K562 (cell line): ENCODE measurements at regions not wholly inside any gene's neighbourhood (a gene's known extent, or its start where the extent isn't known, plus 50 kb on each side); places are given as distances from the start of the nearest gene placed in this dataset.

ENCODE experiments used
- ATF1 ChIP-seq, 2 experiments: fragments of 450-650 bp in 1 of 2; IDR thresholded peaks; 2 replicates each; pipeline ENCODE4 v1.6.1; 2016; ENCODE audit warnings: missing compliant biosample characterization in 1 of 2, missing genetic modification characterization in 1 of 2
- ELF4 ChIP-seq: fragments of 450-650 bp; formaldehyde crosslinking; IDR thresholded peaks from 2 replicates; pipeline ENCODE4 v1.4.0; 2022; ENCODE audit warnings: missing genetic modification characterization
- MCM5 ChIP-seq: fragments of 450-650 bp; IDR thresholded peaks from 2 replicates; pipeline ENCODE4 v1.6.1; 2016; ENCODE audit warnings: low read depth
- PURB ChIP-seq: sonication (generic); formaldehyde crosslinking; IDR thresholded peaks from 2 replicates; pipeline ENCODE4 v1.9.0; 2021; ENCODE audit warnings: low read depth, mild to moderate bottlenecking, missing genetic modification reagents
- STAT6 ChIP-seq: sonication (generic); formaldehyde crosslinking; IDR thresholded peaks from 2 replicates; pipeline ENCODE4 v1.8.1; 2023; ENCODE audit warnings: mild to moderate bottlenecking, missing genetic modification reagents
- TEAD4 ChIP-seq, 2 experiments: sonication (generic) in 1 of 2; formaldehyde crosslinking in 1 of 2; IDR thresholded peaks; 2 replicates each; pipeline versions ENCODE4 v1.6.1 to v1.8.0; 2012 to 2022; ENCODE audit warnings: borderline replicate concordance in 1 of 2, inconsistent platforms in 1 of 2, low read length in 1 of 2, mild to moderate bottlenecking in 1 of 2, missing genetic modification reagents in 1 of 2
- TGIF2 ChIP-seq: sonication (generic); formaldehyde crosslinking; IDR thresholded peaks from 2 replicates; pipeline ENCODE4 v1.8.1; 2022; ENCODE audit warnings: mild to moderate bottlenecking, missing genetic modification reagents, moderate library complexity
- XRCC4 ChIP-seq: IDR thresholded peaks from one replicate; pipeline ENCODE4 v1.6.1; 2011; ENCODE audit not compliant: insufficient read depth, insufficient read length; ENCODE audit errors: extremely low read depth
- YY1 ChIP-seq, 3 experiments: IDR thresholded peaks; 2 replicates each; pipeline ENCODE4 v1.6.1; 2011; ENCODE audit warnings: low read length in 2 of 3, mild to moderate bottlenecking in 2 of 3, moderate library complexity in 2 of 3, borderline replicate concordance in 1 of 3, control low read depth in 1 of 3, low read depth in 1 of 3; ENCODE audit not compliant: insufficient read depth in 3 of 3, insufficient replicate concordance in 2 of 3, control insufficient read depth in 1 of 3, insufficient read length in 1 of 3; ENCODE audit errors: extremely low read depth in 1 of 3
- ZBTB11 ChIP-seq, 3 experiments: fragments of 200-800 bp in 1 of 3; fragments of 250-450 bp in 1 of 3; fragments of 450-650 bp in 1 of 3; sonication (Bioruptor Pico) in 1 of 3; sonication (Bioruptor generic) in 1 of 3; formaldehyde crosslinking in 1 of 3; IDR thresholded peaks; 2 replicates each; pipeline versions ENCODE4 v1.6.1 to v1.8.0; 2016 to 2022; ENCODE audit warnings: mild to moderate bottlenecking in 2 of 3, missing genetic modification characterization in 2 of 3, missing compliant biosample characterization in 1 of 3, moderate library complexity in 1 of 3
- ZNF436 ChIP-seq: fragments of 250-450, 450-650 bp; sonication (Bioruptor Pico); formaldehyde crosslinking; IDR thresholded peaks from 2 replicates; pipeline ENCODE4 v1.7.0; 2020; ENCODE audit warnings: mild to moderate bottlenecking

GRCh38 chr10:133015321-133015720 is 72.4 kb upstream of the ADGRA1 start (continued):
- TF ChIP-seq YY1 (IDR thresholded peaks at IDR 0.05; ENCODE audit: borderline replicate concordance in 1 of 3, control insufficient read depth in 1 of 3, extremely low read depth in 1 of 3, insufficient read depth in 3 of 3, insufficient read length in 1 of 3, insufficient replicate concordance in 2 of 3, low read depth in 1 of 3, low read length in 2 of 3) (no peak), MCM5 (no peak), ELF4 (CRISPR knock-in tag) (no peak), XRCC4 (no peak), ATF1 (CRISPR knock-in tag; IDR thresholded peaks at IDR 0.05) (no peak), ATF1 (tag; IDR thresholded peaks at IDR 0.05) (no peak), TGIF2 (no peak), STAT6 (CRISPR knock-in tag) (no peak), ZBTB11 (CRISPR knock-in tag; IDR thresholded peaks at IDR 0.05) (no peak), TEAD4 (IDR thresholded peaks at IDR 0.05; ENCODE audit: low read length) (no peak), TEAD4 (CRISPR knock-in tag; IDR thresholded peaks at IDR 0.05; ENCODE audit: borderline replicate concordance) (no peak), PURB (CRISPR knock-in tag) (no peak), ZNF436 (CRISPR knock-in tag) (no peak)
- TF ChIP-seq, all 486 proteins: peak for 0
